NCI-H2081 (cell line): ENCODE measurements at regions not wholly inside any gene's neighbourhood (a gene's known extent, or its start where the extent isn't known, plus 50 kb on each side); places are given as distances from the start of the nearest gene placed in this dataset.

Experiments
- DNase-seq, 2 experiments: peaks; one replicate each; lab custom pipeline; 2025; lab: John Stamatoyannopoulos, UW

DNA sequence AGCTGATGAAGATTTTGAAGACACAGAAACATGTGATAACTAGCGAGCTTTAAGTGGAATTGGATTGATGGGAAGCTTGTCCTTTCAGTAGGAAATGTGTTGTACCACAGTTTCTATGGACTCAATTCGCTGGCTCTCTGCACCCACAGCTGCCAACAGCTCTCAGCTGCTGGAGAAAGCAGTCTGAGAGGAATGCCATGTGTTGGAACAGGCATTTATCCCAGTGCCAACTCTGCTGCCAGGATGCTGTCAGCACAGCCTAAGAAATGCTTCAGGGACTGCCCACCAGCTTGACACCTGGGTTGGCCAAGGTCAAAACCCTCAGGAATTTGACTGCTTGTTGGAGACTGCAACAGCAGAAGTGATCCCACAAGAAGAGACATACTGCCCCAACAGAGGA, 193.0 kb upstream of the THSD7B start:
- no peak for DNase-seq

GRCh38 chr2:136557203-136557602, 208.1 kb upstream of the THSD7B start:
- DNase-seq, result no peak

GRCh38 chr2:136550181-136550580, 215.2 kb upstream of the THSD7B start:
- DNase-seq, result no peak

GRCh38 chr2:136539355-136539754, 226.0 kb upstream of the THSD7B start:
- no peak for DNase-seq

GRCh38 chr2:136538489-136538888, 226.9 kb upstream of the THSD7B start:
- no peak for DNase-seq

DNA sequence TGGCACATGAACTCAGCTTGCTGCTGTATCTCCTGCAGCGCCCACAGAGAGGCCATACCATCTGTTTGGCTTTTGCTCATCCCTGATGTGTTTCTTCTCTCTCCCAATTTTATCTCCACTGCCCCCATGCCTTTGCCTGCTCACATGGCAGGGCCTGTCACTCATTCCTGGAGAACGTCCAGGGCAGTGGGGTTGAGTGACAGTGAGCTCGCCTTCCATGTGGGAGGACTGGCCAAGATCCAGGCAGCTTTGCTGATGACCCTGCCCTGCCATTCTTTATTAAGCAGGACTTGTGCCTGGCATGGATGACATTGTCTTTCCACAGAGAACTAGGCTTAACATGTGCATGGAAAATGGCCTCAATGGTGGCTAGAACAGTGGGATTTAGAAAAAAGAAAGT, 230.5 kb upstream of the THSD7B start:
- DNase-seq, result no peak

DNA sequence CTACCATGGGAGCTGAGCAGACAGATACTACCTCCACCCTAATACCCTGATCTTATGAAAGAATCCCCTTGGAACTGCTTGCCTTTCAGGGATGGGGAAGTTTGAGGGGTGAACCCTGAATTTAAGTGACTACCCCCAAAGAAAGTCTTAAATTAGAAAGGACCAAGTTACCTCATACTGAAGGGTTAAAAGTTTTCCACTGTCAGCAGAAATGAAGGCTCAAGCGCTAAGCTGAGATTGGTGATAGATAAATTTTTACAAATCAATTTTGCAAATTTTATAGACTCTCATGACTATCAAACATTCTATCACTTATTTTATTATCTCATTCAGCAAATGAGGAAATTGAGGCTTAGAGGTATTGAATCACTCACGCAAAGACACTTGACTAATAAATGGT, 233.2 kb upstream of the THSD7B start:
- DNase-seq, result no peak

GRCh38 chr2:136531731-136532130, 233.6 kb upstream of the THSD7B start:
- no peak for DNase-seq

- no peak for DNase-seq
These were observed 235.2 kb upstream of the THSD7B start for GRCh38 chr2:136530146-136530545.

DNA sequence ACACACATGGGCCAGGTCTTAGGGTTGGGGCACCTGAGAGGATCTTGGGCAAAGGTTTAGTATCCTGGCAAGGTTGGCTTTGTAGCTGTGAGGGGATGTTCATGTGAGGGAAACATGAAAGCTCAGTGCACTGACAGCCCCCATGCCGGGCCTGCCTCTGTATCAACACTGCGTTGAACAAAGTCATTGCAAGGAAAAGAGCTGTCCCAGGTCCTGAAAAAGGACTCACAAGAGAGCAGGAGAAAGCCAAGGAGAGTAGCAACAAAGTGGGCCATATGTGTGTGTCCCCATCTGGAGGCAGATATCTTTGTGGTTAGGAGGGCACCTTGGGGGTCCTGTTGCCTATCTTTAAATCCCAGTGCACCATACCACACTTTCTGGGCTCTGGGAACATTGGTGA, 237.8 kb upstream of the THSD7B start:
- DNase-seq, result no peak

- DNase-seq, result no peak
These were observed 242.6 kb upstream of the THSD7B start for GRCh38 chr2:136522724-136523123.

DNA sequence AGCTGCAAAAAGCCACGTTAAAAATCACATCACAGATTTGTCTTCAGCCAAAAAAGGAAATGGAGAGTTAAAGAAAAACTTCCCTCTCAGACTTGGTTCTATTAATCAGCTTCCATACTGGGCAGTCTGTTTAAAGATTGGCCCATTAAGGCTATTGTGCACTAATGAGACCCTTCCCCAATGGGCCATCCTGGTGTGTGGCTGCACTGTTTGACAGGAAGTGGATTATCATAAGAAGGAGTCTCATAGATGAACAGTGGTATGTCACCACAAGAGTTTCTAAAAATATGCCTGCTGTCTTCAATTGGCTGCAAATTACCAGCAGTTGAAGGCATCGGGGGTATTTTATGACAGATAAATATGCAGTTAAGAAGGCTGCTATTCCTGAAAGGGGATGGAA, 247.6 kb upstream of the THSD7B start:
- no peak for DNase-seq

DNA sequence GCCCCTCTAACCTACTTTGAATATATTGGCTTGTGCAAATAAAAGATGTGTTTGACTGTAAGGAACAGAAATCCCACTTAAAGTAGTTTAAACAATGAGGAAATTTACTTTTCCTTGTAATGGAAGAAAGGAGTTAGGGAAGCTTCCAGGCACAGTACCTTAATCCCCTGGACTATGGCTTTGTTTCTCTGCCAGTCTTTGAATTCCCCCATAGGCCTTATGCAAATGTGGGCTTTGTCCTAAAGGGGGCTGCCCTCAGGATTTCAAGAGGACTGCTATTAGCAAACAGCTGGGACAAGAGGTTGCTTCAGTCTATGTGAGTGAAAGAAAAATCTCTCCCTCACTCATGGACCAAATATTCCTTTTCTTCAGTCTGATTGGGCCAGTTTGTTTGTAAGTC, 255.1 kb upstream of the THSD7B start:
- no peak for DNase-seq

DNA sequence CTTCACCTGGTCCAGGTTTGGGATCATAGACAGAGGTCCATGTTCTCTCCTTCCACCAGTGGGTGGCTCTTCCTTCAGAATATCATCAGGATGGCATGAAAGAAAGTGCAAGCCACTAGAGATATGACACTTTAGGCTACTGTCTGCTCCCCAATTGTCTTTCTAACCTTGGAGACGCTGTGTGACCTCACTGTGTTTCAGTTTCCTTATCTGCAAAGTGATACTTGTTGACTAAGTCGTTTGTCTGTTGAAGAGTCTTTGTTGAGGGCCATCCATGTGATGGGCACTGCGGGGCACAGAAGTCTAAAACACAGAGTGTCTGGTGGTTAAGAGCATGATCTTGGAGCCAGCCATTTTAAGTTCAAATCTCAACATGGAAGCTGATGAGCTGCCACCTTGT, 259.9 kb upstream of the THSD7B start:
- DNase-seq, result no peak

GRCh38 chr2:136502660-136503059, 262.7 kb upstream of the THSD7B start:
- DNase-seq, result no peak

- DNase-seq, result peak; percentile 40 to 85
These were observed 267.6 kb upstream of the THSD7B start for GRCh38 chr2:136497709-136498108.

- DNase-seq, result no peak
These were observed 268.4 kb upstream of the THSD7B start for GRCh38 chr2:136496966-136497365.

GRCh38 chr2:136495636-136496035, 269.7 kb upstream of the THSD7B start:
- no peak for DNase-seq

- no peak for DNase-seq
These were observed 272.4 kb upstream of the THSD7B start for GRCh38 chr2:136492901-136493300.

GRCh38 chr2:136490100-136490499, 275.2 kb upstream of the THSD7B start:
- no peak for DNase-seq

GRCh38 chr2:136487421-136487820, 277.9 kb upstream of the THSD7B start:
- no peak for DNase-seq

- no peak for DNase-seq
These were observed 279.2 kb upstream of the THSD7B start for GRCh38 chr2:136486115-136486514.

GRCh38 chr2:136482966-136483365, 282.4 kb upstream of the THSD7B start:
- no peak for DNase-seq

GRCh38 chr2:136482006-136482405, 283.3 kb upstream of the THSD7B start:
- DNase-seq, result no peak

DNA sequence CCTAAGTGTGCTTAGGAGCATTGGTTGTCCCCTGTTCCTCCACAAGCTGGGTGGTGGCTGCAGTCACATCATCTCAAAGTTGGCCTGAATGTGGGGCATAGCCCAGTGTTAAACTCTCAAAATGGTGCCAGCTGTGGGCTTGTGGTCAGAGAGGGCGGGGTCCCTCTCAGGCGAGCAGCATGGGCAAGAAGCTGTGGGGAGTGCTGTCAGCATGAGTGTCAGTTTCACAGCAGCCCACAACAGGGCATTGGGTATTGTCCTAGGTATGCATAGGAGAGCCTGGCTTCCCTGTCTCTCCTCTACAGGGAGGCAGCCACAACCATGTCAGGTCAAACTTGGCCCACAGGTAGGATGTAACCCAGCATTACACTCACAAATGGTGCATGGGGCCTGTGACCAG, 285.6 kb upstream of the THSD7B start:
- DNase-seq, result no peak
